ENCODE measurements at regions not wholly inside any gene's neighbourhood (a gene's known extent, or its start where the extent isn't known, plus 50 kb on each side); places are given as distances from the start of the nearest gene placed in this dataset.

DNA sequence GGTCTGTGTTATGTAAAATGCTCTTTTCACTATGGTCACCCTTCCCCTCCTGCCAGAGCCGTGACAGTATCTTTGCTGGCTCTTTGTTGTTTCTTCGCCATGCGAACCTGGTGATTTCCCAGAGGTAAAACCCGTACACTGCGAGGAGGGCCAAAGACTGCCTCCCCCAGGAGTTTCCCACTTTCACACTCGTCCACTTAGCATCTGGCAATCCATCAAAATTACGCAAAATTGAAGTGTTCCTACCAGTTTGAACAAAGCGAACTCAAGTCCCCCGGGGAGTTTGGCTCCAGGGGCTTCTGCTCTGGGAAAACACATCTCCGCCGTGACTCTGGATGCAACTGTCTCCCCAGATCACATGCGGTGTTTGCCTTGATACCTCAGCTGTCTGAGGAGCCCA lies 239.9 kb downstream of the FAM43A start:
- TF ChIP-seq, protein P1, sequence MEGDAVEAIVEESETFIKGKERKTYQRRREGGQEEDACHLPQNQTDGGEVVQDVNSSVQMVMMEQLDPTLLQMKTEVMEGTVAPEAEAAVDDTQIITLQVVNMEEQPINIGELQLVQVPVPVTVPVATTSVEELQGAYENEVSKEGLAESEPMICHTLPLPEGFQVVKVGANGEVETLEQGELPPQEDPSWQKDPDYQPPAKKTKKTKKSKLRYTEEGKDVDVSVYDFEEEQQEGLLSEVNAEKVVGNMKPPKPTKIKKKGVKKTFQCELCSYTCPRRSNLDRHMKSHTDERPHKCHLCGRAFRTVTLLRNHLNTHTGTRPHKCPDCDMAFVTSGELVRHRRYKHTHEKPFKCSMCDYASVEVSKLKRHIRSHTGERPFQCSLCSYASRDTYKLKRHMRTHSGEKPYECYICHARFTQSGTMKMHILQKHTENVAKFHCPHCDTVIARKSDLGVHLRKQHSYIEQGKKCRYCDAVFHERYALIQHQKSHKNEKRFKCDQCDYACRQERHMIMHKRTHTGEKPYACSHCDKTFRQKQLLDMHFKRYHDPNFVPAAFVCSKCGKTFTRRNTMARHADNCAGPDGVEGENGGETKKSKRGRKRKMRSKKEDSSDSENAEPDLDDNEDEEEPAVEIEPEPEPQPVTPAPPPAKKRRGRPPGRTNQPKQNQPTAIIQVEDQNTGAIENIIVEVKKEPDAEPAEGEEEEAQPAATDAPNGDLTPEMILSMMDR (conservative IDR thresholded peaks at IDR 0.05; ENCODE audit: low read depth, low read length): no peak
- no peak for TF ChIP-seq EZH2 (IDR thresholded peaks at IDR 0.05; ENCODE audit: borderline replicate concordance, low read depth, low read length, poor library complexity, severe bottlenecking)
